ENCODE measurements at regions not wholly inside any gene's neighbourhood (a gene's known extent, or its start where the extent isn't known, plus 50 kb on each side); places are given as distances from the start of the nearest gene placed in this dataset.

DNA sequence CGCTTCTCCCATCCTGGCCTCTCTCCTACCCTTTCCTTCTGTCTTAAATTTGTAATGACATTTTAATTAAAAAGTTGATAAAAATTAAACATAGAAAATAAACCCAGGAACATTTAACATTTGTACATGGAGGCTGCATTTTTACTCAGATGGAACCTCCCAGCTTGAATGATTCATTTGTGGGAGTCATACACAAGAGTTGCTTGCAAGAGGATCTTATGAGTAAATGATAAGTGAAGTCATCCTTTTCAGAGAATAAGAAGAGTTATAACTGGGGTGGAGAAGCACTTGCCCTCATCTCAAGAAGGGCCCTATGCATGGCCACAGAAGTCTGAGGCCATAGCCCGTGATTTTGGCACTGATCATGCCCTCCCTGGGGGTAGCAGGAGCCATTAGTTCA lies 482.9 kb upstream of the BOD1L1 start:
- TF ChIP-seq FOXA1 (IDR thresholded peaks at IDR 0.05) (no peak), YY1 (IDR thresholded peaks at IDR 0.05) (no peak), HNF4A (conservative IDR thresholded peaks at IDR 0.05) (no peak), GABPA (IDR thresholded peaks at IDR 0.05 in 1 of 2, conservative IDR thresholded peaks at IDR 0.05 in 1 of 2) (no peak)
- TF ChIP-seq, protein P1, sequence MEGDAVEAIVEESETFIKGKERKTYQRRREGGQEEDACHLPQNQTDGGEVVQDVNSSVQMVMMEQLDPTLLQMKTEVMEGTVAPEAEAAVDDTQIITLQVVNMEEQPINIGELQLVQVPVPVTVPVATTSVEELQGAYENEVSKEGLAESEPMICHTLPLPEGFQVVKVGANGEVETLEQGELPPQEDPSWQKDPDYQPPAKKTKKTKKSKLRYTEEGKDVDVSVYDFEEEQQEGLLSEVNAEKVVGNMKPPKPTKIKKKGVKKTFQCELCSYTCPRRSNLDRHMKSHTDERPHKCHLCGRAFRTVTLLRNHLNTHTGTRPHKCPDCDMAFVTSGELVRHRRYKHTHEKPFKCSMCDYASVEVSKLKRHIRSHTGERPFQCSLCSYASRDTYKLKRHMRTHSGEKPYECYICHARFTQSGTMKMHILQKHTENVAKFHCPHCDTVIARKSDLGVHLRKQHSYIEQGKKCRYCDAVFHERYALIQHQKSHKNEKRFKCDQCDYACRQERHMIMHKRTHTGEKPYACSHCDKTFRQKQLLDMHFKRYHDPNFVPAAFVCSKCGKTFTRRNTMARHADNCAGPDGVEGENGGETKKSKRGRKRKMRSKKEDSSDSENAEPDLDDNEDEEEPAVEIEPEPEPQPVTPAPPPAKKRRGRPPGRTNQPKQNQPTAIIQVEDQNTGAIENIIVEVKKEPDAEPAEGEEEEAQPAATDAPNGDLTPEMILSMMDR (IDR thresholded peaks at IDR 0.05; ENCODE audit: low read depth, low read length, missing input control), result no peak

Measured in liver (tissue), 3 donors.